Spleen (tissue), 11 donors: ENCODE measurements at regions not wholly inside any gene's neighbourhood (a gene's known extent, or its start where the extent isn't known, plus 50 kb on each side); places are given as distances from the start of the nearest gene placed in this dataset.

Experiments
- DNase-seq: peaks from one replicate; pipeline ENCODE4 v3.0.0-alpha.2; 2020
- H3K27ac ChIP-seq, 8 donors: fragments of 200-600 bp; sonication (generic) in 7 of 8; 1 replicate in 4 of 8; 2 replicates in 4 of 8; pipeline versions ENCODE4 v1.5.0 to v1.8.0; 2016 to 2021; ENCODE audit warnings: inconsistent platforms in 4 of 8, mild to moderate bottlenecking in 4 of 8, moderate library complexity in 1 of 8
- H3K27me3 ChIP-seq, 7 donors: fragments of 200-600 bp; sonication (generic) in 6 of 7; replicated peaks in 1 of 7; 1 replicate in 4 of 7; 2 replicates in 3 of 7; pipeline versions ENCODE4 v1.5.0 to v1.8.0; 2016 to 2021; ENCODE audit warnings: inconsistent platforms in 3 of 7, mild to moderate bottlenecking in 1 of 7
- H3K36me3 ChIP-seq, 6 donors: fragments of 200-600 bp; sonication (generic) in 5 of 6; 1 replicate in 4 of 6; 2 replicates in 2 of 6; pipeline versions ENCODE4 v1.5.0 to v1.8.0; 2016 to 2021; ENCODE audit warnings: inconsistent platforms in 2 of 6
- H3K4me1 ChIP-seq, 6 donors: fragments of 200-600 bp; sonication (generic) in 5 of 6; 1 replicate in 3 of 6; 2 replicates in 3 of 6; pipeline versions ENCODE4 v1.5.0 to v1.8.0; 2016 to 2021; ENCODE audit warnings: inconsistent platforms in 3 of 6
- H3K4me3 ChIP-seq, 8 donors: fragments of 200-600 bp; sonication (generic) in 7 of 8; 1 replicate in 4 of 8; 2 replicates in 4 of 8; pipeline versions ENCODE4 v1.5.0 to v1.8.0; 2016 to 2021; ENCODE audit warnings: inconsistent platforms in 4 of 8, mild to moderate bottlenecking in 4 of 8, moderate library complexity in 2 of 8
- H3K9me3 ChIP-seq, 8 donors: fragments of 200-600 bp; sonication (generic) in 7 of 8; 1 replicate in 4 of 8; 2 replicates in 4 of 8; pipeline versions ENCODE4 v1.5.0 to v1.8.0; 2016 to 2021; ENCODE audit warnings: inconsistent platforms in 4 of 8
- POLR2A ChIP-seq, 3 donors: fragments of 450-650 bp; IDR thresholded peaks; one replicate each; pipeline ENCODE4 v1.5.1; 2017; ENCODE audit warnings: antibody characterized with exemption in 3 of 3, mild to moderate bottlenecking in 1 of 3
- POLR2AphosphoS5 ChIP-seq, 3 donors: sonication (generic); formaldehyde crosslinking; IDR thresholded peaks; one replicate each; pipeline ENCODE4 v1.5.1; 2017; ENCODE audit warnings: antibody characterized with exemption in 3 of 3
- WGBS, 5 donors: extraction: QIAGEN DNeasy Blood & Tissue Kit in 3 of 5; methylation state at CpG; one replicate each; pipeline versions ENCODE4 v1.1.5 to v1.1.7; 2013 to 2018; 5-methylcytosine and 5-hydroxymethylcytosine counted together
- intact Hi-C: fragments of 100-400 bp; cut with DNase I; formaldehyde crosslinking; loops from one replicate; pipeline ENCODE4 v1.15.0; 2023; ENCODE audit warnings: low total_unique reads
- TF ChIP-seq, protein P1 (sequence below), 11 experiments: fragments of 200-600 bp in 7 of 11; fragments of 450-650 bp in 4 of 11; sonication (generic) in 4 of 11; IDR thresholded peaks in 8 of 11; conservative IDR thresholded peaks in 3 of 11; 1 replicate in 7 of 11; 2 replicates in 4 of 11; pipeline versions ENCODE4 v1.4.0 to v1.8.0; 2016 to 2021; ENCODE audit warnings: antibody characterized with exemption in 11 of 11, inconsistent platforms in 4 of 11, mild to moderate bottlenecking in 1 of 11
- donor health status: healthy with polysubstance abuse.
- donor health status: DM: no; HTN: no; CAD: no; lungs with moderate emphysema.
- donor health status: DM: no; HTN: no; CAD: no.
- donor health status: Bipolar disorder and iron deficiency.
- donor health status: healthy.
- donor health status: DM: no; HTN: no; CAD: no.
- donor health status: DM: yes; HTN: yes; CAD: no.

- Histone ChIP-seq H3K9me3 (peaks cover 0 to 10% (median 0%) of the 10 kb centered on the region in 8 donors), H3K4me3 (no peak overlapping the region), H3K27me3 (no peaks in the 10 kb centered on the region), H3K27ac (no peak overlapping the region), H3K4me1 (no peaks in the 10 kb centered on the region), H3K36me3 (no peaks in the 10 kb centered on the region)
- intact Hi-C loops, result no loop called here
- no peak for DNase-seq
- TF ChIP-seq, protein P1, sequence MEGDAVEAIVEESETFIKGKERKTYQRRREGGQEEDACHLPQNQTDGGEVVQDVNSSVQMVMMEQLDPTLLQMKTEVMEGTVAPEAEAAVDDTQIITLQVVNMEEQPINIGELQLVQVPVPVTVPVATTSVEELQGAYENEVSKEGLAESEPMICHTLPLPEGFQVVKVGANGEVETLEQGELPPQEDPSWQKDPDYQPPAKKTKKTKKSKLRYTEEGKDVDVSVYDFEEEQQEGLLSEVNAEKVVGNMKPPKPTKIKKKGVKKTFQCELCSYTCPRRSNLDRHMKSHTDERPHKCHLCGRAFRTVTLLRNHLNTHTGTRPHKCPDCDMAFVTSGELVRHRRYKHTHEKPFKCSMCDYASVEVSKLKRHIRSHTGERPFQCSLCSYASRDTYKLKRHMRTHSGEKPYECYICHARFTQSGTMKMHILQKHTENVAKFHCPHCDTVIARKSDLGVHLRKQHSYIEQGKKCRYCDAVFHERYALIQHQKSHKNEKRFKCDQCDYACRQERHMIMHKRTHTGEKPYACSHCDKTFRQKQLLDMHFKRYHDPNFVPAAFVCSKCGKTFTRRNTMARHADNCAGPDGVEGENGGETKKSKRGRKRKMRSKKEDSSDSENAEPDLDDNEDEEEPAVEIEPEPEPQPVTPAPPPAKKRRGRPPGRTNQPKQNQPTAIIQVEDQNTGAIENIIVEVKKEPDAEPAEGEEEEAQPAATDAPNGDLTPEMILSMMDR (IDR thresholded peaks at IDR 0.05 in 8 of 11, conservative IDR thresholded peaks at IDR 0.05 in 3 of 11), result no peak
- no peak for TF ChIP-seq POLR2AphosphoS5 (IDR thresholded peaks at IDR 0.05)
- TF ChIP-seq POLR2A (IDR thresholded peaks at IDR 0.05), result no peak
These were observed 63.2 kb upstream of the SAMSN1 start for GRCh38 chr21:14609274-14609673.

DNA sequence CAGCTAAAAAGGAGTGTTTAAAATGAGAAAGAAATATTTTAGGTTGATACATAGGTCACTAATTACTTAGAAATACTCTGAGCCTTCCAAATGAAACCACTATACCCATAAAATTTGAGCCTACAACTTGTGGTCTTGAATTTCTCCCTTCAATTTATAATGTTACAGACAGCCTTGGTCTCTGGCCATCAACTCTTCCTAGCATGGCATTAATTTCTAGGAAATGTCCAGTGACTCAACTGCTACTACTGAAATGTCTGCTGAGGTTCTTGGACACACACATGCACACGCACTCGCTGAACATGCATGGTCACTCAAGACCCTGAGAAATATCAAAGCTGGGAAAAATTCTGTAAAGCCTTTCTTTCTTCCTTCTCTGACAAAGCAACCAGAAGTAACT is 61.1 kb upstream of the SAMSN1 start:
- Histone ChIP-seq H3K36me3 (no peaks in the 10 kb centered on the region), H3K4me1 (peaks cover 6 to 13% (median 9%) of the 10 kb centered on the region in 6 donors), H3K9me3 (peaks cover 0 to 10% (median 0%) of the 10 kb centered on the region in 8 donors), H3K27ac (no peak overlapping the region), H3K4me3 (no peak overlapping the region), H3K27me3 (no peaks in the 10 kb centered on the region)
- intact Hi-C loops, result no loop called here
- TF ChIP-seq POLR2A (IDR thresholded peaks at IDR 0.05), result no peak
- TF ChIP-seq, protein P1 (IDR thresholded peaks at IDR 0.05 in 8 of 11, conservative IDR thresholded peaks at IDR 0.05 in 3 of 11), result no peak
- no peak for TF ChIP-seq POLR2AphosphoS5 (IDR thresholded peaks at IDR 0.05)
- no peak for DNase-seq
- WGBS, 5 donors, result 93 to 95% (median 93%) methylated on average over 2 of the region's 2 CpGs

GRCh38 chr21:14603202-14603601 is 57.1 kb upstream of the SAMSN1 start:
- 75 to 94% (median 80%) methylated on average over 2 of the region's 2 CpGs for WGBS, 5 donors
- intact Hi-C loops, result no loop called here
- H3K27me3 ChIP-seq, result no peaks in the 10 kb centered on the region

GRCh38 chr21:14602382-14602958 is 56.4 kb upstream of the SAMSN1 start:
- TF ChIP-seq, protein P1 (IDR thresholded peaks at IDR 0.05 in 8 of 11, conservative IDR thresholded peaks at IDR 0.05 in 3 of 11), result no peak
- no peak for TF ChIP-seq POLR2AphosphoS5 (IDR thresholded peaks at IDR 0.05)
- TF ChIP-seq POLR2A (IDR thresholded peaks at IDR 0.05), result no peak
- no peak for DNase-seq
- H3K36me3 ChIP-seq, result no peaks in the 10 kb centered on the region
- peak overlapping the region in 4 of 8 donors; percentile 4 to 44 (median 10) for H3K4me3 ChIP-seq
- peak overlapping the region in 3 of 8 donors; percentile 3 to 32 (median 8) for H3K27ac ChIP-seq
- peaks cover 8 to 18% (median 11%) of the 10 kb centered on the region in 6 donors for H3K4me1 ChIP-seq
- intact Hi-C loops, result no loop called here
- H3K27me3 ChIP-seq, result no peaks in the 10 kb centered on the region
- no peaks in the 10 kb centered on the region for H3K9me3 ChIP-seq
- WGBS, 5 donors, result 6 to 27% (median 10%) methylated on average over 1 of the region's 1 CpG

More at GRCh38 chr21:14603202-14603601, 57.1 kb upstream of the SAMSN1 start:
- Histone ChIP-seq H3K27ac (peak overlapping the region in 1 of 8 donors; percentile 32), H3K4me1 (peaks cover 8 to 18% (median 11%) of the 10 kb centered on the region in 6 donors), H3K4me3 (no peak overlapping the region), H3K9me3 (no peaks in the 10 kb centered on the region), H3K36me3 (no peaks in the 10 kb centered on the region)
- TF ChIP-seq, protein P1 (IDR thresholded peaks at IDR 0.05 in 8 of 11, conservative IDR thresholded peaks at IDR 0.05 in 3 of 11), result no peak
- TF ChIP-seq POLR2A (IDR thresholded peaks at IDR 0.05), result no peak
- TF ChIP-seq POLR2AphosphoS5 (IDR thresholded peaks at IDR 0.05), result no peak
- no peak for DNase-seq
